Ecto neural progenitor cell (in vitro differentiated cells): ENCODE measurements at regions not wholly inside any gene's neighbourhood (a gene's known extent, or its start where the extent isn't known, plus 50 kb on each side); places are given as distances from the start of the nearest gene placed in this dataset.

Source experiments
- DNase-seq: peaks from one replicate; pipeline ENCODE4 v3.0.0-alpha.2; 2018; ENCODE audit warnings: low spot score

GRCh38 chr17:77872714-77873499 lies 85.6 kb upstream of the TNRC6C start:
- DNase-seq, result no peak

- DNase-seq, result no peak
Measured at GRCh38 chr17:77873500-77874302, 84.8 kb upstream of the TNRC6C start.

- DNase-seq, result no peak
Measured at GRCh38 chr17:77874303-77875050, 84.0 kb upstream of the TNRC6C start.

GRCh38 chr17:77875051-77875780 lies 83.3 kb upstream of the TNRC6C start:
- DNase-seq, result no peak

GRCh38 chr17:77875881-77876509 lies 82.5 kb upstream of the TNRC6C start:
- DNase-seq, result no peak

GRCh38 chr17:77877036-77877435 lies 81.5 kb upstream of the TNRC6C start:
- DNase-seq, result no peak

GRCh38 chr17:77877646-77878355 lies 80.7 kb upstream of the TNRC6C start:
- DNase-seq, result no peak

- DNase-seq, result no peak
Measured at GRCh38 chr17:77879226-77879895, 79.1 kb upstream of the TNRC6C start.

GRCh38 chr17:77879896-77880280 lies 78.6 kb upstream of the TNRC6C start:
- DNase-seq, result no peak

GRCh38 chr17:77880711-77881450 lies 77.6 kb upstream of the TNRC6C start:
- DNase-seq, result no peak

- DNase-seq, result no peak
Measured at GRCh38 chr17:77881545-77881944, 77.0 kb upstream of the TNRC6C start.

- no peak for DNase-seq
Measured at GRCh38 chr17:77882040-77882439, 76.5 kb upstream of the TNRC6C start.

- no peak for DNase-seq
Measured at GRCh38 chr17:77882481-77883212, 75.9 kb upstream of the TNRC6C start.

- DNase-seq, result no peak
Measured at GRCh38 chr17:77883213-77883650, 75.3 kb upstream of the TNRC6C start.

GRCh38 chr17:77884019-77884418 lies 74.5 kb upstream of the TNRC6C start:
- DNase-seq, result peak; percentile 81

GRCh38 chr17:77884967-77885641 lies 73.4 kb upstream of the TNRC6C start:
- no peak for DNase-seq

- no peak for DNase-seq
Measured at GRCh38 chr17:77885678-77886386, 72.7 kb upstream of the TNRC6C start.

- no peak for DNase-seq
Measured at GRCh38 chr17:77886387-77886728, 72.1 kb upstream of the TNRC6C start.
